ENCODE measurements at regions not wholly inside any gene's neighbourhood (a gene's known extent, or its start where the extent isn't known, plus 50 kb on each side); places are given as distances from the start of the nearest gene placed in this dataset.

DNA sequence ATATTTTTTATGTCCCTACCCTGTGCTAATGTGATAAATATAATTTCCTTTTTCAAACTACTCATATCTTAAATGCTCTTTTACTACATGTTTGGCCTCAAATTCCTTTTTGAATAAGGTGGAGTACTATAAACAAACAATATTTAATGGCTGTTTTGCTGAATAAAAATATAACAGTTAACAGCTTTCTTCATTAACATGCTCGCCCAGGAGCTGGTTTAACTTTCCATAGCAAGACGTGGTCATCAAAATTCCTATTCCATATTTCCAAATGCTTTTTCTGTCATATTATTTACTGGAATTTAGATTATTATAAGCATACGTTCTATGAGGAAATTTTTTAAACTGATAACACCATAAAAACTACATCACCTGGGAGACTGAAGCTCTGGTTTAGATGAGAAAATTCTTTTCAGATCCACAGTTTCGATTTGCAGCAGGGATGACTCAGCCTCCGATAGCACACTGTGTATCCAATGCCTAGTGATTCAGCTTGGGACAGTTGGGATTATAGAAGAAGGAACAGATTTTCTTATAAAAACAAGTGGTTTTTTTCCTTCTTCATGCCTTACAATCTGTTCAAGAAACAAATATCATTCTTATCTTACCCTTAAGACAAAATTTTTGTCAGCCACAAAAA, 129.1 kb downstream of the FBXO8 start:
- no peak overlapping the region for H2BK12ac ChIP-seq (ENCODE audit: insufficient read length, low read depth, low read length)
- H4K8ac ChIP-seq (replicated peaks; ENCODE audit: insufficient read length, low read depth, low read length), result no peak overlapping the region
- H3K79me2 ChIP-seq (ENCODE audit: insufficient read depth, low read length), result no peaks in the 10 kb centered on the region
- H3K56ac ChIP-seq (ENCODE audit: insufficient read length, low read depth, low read length), result no peak overlapping the region
- Mint-ChIP-seq H3K4me1 (peaks cover 9 to 17% of the 10 kb centered on the region in 2 experiments), H3K9me3 (no peaks in the 10 kb centered on the region), H3K36me3 (ENCODE audit: insufficient read depth in 1 of 3, low read depth in 3 of 3) (no peaks in the 10 kb centered on the region), H3K27me3 (ENCODE audit: low read depth) (no peaks in the 10 kb centered on the region), H3K4me3 (no peak overlapping the region), H3K27ac (no peak overlapping the region)
- H3K23me2 ChIP-seq (ENCODE audit: insufficient read length, low read depth, low read length, poor library complexity, severe bottlenecking), result no peaks in the 10 kb centered on the region
- no peak overlapping the region for H2BK120ac ChIP-seq (ENCODE audit: low read depth, low read length, poor library complexity, severe bottlenecking)
- DNase-seq, result no peak
- no peaks in the 10 kb centered on the region for H3K27me3 ChIP-seq (ENCODE audit: insufficient read depth, low read length)
- no peak overlapping the region for H3K23ac ChIP-seq (ENCODE audit: insufficient read length, low read depth, low read length)
- no peak overlapping the region for H3K9ac ChIP-seq (ENCODE audit: extremely low read depth, insufficient read length, low read length)
- H4K5ac ChIP-seq (ENCODE audit: insufficient read length, low read depth, low read length), result no peak overlapping the region
- no peak overlapping the region for H2BK20ac ChIP-seq (ENCODE audit: low read depth, low read length, poor library complexity, severe bottlenecking)
- H3K9me3 ChIP-seq (ENCODE audit: control insufficient read depth, low read depth, low read length), result no peaks in the 10 kb centered on the region
- TF ChIP-seq CTCF (conservative IDR thresholded peaks at IDR 0.05), result no peak
- H3T11ph ChIP-seq (ENCODE audit: low read length), result no peak overlapping the region
- H3K79me1 ChIP-seq (ENCODE audit: insufficient read depth, low read depth, low read length, poor library complexity, severe bottlenecking), result no peaks in the 10 kb centered on the region
- H3K4me1 ChIP-seq (ENCODE audit: insufficient read depth, low read length), result no peaks in the 10 kb centered on the region
- no peak overlapping the region for H3K14ac ChIP-seq (ENCODE audit: insufficient read depth, low read length)
- H2AFZ ChIP-seq (ENCODE audit: low read length), result no peak overlapping the region
- no peak overlapping the region for H2BK15ac ChIP-seq (ENCODE audit: low read depth, low read length)
- H3K4ac ChIP-seq (ENCODE audit: low read depth, low read length), result no peak overlapping the region
- H4K20me1 ChIP-seq (ENCODE audit: control insufficient read depth, insufficient read depth, insufficient read length), result no peaks in the 10 kb centered on the region
- no peak overlapping the region for H3K18ac ChIP-seq (ENCODE audit: insufficient read length, low read depth, low read length)
- H4K91ac ChIP-seq (ENCODE audit: insufficient read length, low read depth, low read length), result no peak overlapping the region
- H3K27ac ChIP-seq (ENCODE audit: insufficient read length, low read depth, low read length), result no peak overlapping the region
- WGBS (ENCODE audit: extremely low coverage, insufficient read length, low lambda C conversion rate), result no CpG with 5 or more reads among the region's 5 CpGs
- H3K4me2 ChIP-seq (ENCODE audit: insufficient read depth, insufficient read length, low read length), result no peak overlapping the region
- H2AK5ac ChIP-seq (ENCODE audit: insufficient read length, low read length), result no peak overlapping the region
- no peak overlapping the region for H2BK5ac ChIP-seq (ENCODE audit: insufficient read length, low read length)
